HK-2 (cell line): ENCODE measurements at regions not wholly inside any gene's neighbourhood (a gene's known extent, or its start where the extent isn't known, plus 50 kb on each side); places are given as distances from the start of the nearest gene placed in this dataset.

Source experiments
- DNase-seq: peaks from one replicate; pipeline ENCODE4 v3.0.0-alpha.2; 2018; ENCODE audit not compliant: unreplicated experiment

DNA sequence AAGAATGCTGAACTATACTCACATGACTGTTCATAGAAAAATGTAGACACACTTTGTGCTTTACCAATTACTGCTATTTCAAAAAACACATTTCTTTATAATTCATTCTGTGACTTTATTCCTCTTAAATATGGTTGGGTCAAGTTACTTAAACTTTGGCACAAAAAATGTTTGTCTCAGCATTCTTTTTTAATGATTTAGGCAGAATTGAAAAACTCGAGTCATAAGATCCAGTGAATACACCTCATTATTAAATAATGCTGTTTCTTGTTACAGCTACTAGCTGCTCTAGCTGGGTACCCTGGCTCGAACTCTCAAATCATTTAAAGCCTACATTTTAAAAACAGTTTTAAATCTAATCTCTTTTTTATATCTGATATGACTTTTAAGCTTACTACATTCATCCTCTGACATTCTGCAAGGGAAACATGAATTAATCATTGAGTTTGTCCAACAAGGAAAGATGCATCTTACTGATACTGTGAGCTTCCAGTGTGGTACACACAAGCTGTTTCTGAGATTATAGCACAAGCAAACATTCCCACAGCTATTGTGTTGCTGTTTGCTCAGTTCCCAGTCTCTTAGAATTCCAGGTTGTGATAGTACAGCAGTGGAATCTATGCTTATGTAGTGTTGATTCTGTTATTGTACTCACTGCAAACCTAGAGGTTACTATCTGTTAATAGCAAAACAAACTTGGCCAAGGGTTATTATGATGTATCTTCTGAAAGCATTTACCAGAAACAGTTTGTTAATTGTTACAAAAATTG, 746.5 kb downstream of the USP25 start:
- no peak for DNase-seq

- DNase-seq: no peak
Measured at GRCh38 chr21:16488042-16488441, 758.3 kb downstream of the USP25 start.

GRCh38 chr21:16492356-16492755, 762.6 kb downstream of the USP25 start:
- DNase-seq: no peak

GRCh38 chr21:16492892-16493291, 763.1 kb downstream of the USP25 start:
- DNase-seq: no peak

GRCh38 chr21:16496609-16497008, 766.8 kb downstream of the USP25 start:
- no peak for DNase-seq

- no peak for DNase-seq
Measured at GRCh38 chr21:16500271-16500670, 770.5 kb downstream of the USP25 start.

DNA sequence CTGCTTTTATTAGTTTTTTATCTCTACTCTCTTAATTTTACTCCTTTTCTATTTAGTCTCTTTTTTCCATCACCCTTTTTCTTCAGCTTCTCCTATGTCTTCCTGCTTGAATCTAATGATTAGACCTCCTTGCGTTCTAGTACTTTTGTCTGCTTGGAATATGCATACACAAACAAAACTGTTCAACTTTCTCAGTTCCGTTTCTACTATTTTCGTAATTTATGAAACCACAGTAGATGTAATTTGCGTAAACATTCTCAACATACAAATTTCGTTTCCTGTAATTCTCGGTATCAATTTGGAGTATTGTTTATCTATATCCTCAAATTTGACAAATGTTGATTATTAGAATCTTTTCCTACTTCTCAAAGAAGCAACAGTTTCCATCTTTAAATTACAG, 772.5 kb downstream of the USP25 start:
- DNase-seq: no peak

DNA sequence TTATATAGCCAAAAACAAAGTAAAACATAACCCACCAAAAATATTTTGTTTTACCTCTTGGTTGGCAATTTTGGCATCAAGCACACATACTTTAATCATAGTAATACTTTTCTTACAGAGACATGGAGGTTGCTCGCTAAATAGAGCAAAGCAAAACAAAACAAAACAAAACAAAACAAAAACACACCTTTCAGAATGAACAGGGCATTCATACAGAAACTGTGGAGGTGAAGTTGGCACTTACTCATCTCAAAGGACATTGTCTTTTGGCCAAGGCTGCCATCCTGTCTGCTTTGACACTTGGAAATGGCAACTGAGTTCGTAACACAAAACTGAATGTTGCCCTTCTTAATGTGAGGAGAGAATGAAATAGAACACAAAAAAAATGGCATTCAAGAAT, 773.1 kb downstream of the USP25 start:
- no peak for DNase-seq

DNA sequence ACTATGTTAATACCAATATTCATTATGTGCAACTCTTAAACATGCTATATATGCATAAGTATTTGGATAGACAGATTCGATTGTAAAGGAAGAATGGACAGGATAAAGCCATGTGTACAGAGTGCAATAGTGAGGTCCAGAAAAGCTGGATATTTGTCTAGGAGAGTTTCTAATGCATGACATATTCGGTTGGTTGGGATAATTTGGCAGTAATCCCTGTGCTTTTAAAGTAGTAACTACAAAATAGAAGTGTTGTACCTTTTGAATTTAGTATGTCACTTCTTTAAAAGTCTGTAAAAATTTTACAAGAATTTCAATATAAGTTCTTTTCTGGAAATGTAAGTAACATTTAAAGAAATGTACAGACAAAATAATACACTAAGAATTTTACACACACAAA, 774.5 kb downstream of the USP25 start:
- no peak for DNase-seq

- DNase-seq: no peak
Measured at GRCh38 chr21:16504766-16505165, 775.0 kb downstream of the USP25 start.

GRCh38 chr21:16509476-16509875, 779.7 kb downstream of the USP25 start:
- DNase-seq: no peak

- DNase-seq: no peak
Measured at GRCh38 chr21:16514316-16514715, 784.5 kb downstream of the USP25 start.

- DNase-seq: no peak
Measured at GRCh38 chr21:16517383-16517782, 787.6 kb downstream of the USP25 start.

- no peak for DNase-seq
Measured at GRCh38 chr21:16519036-16519435, 789.3 kb downstream of the USP25 start.

GRCh38 chr21:16519644-16520043, 789.9 kb downstream of the USP25 start:
- DNase-seq: no peak

DNA sequence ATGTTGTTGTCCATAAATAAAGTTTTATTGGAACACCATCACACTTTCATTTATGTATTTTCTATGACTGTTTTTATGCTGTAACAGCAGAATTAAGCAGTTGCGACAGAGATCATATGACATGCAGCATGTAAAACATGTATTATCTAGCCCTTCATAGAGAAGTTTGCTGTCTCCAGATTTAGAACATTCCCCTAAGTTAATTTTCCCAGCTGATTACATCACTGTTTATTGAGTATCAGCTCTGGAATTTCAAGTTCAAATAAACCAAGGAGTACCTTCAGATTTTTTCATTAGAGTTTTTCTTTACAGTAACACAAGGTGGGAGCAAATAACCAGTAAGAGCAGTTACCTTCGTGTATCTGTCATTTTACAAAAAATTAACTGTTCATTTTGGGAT, 792.8 kb downstream of the USP25 start:
- no peak for DNase-seq

GRCh38 chr21:16530656-16531055, 800.9 kb downstream of the USP25 start:
- DNase-seq: no peak

- DNase-seq: no peak
Measured at GRCh38 chr21:16532840-16533239, 803.1 kb downstream of the USP25 start.

- no peak for DNase-seq
Measured at GRCh38 chr21:16533692-16534407, 804.1 kb downstream of the USP25 start.

DNA sequence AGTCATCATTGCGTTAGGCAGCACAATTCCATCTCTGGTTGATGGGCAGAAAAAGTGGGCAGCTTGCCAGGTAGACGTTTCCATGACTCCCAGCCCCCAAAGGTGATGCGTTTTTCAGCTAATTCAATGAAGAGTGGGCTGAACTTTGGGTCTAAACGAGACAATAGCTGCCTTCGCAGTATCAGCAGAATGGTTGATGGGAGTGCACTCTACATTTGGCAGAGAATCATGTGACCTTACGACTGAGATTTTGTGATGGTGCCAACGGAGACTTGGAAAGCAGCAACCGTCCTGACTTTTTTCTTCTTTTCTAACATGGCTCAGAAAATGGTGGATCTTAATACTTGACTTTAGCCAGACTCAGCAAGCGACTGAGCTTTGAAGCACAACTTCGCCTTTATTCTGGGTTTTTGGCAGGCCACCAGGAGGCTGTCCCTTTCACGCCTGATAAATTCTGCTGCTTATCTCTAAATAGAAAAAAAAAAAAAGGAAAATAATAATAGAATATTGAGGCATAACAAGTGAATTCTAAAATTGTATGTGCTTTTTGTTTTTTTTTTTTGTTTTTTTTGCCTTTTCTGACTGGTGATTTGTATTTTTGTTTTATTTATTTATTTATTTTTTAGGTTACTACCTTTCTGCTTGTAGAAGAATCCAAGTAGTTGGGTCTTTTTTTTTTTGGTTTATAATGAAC, 804.8 kb downstream of the USP25 start:
- no peak for DNase-seq

DNA sequence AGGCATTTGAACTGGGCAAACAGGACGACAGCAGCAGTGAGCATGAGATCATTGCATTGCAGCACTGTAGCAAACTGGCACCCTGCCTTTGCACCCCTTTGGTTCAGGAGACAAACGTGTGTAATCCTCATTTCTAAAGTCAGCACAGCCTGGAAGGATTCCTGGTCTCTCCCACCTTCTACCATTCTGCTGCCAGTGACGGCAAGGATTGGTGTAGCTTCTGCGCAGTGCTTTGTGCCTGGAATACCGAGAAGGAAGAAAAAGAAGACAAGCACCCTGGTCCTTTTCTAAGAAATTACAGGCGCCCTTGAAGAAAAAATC, 805.3 kb downstream of the USP25 start:
- no peak for DNase-seq

- no peak for DNase-seq
Measured at GRCh38 chr21:16535626-16536025, 805.8 kb downstream of the USP25 start.

GRCh38 chr21:16536140-16536539, 806.4 kb downstream of the USP25 start:
- no peak for DNase-seq
